Lung (tissue), 11 donors: ENCODE measurements at regions not wholly inside any gene's neighbourhood (a gene's known extent, or its start where the extent isn't known, plus 50 kb on each side); places are given as distances from the start of the nearest gene placed in this dataset.

ENCODE experiments used
- ATAC-seq: fragments of 200-7000 bp; cut with Tn5 transposase; one replicate; pipeline ENCODE4 v1.9.1; 2020; ENCODE audit warnings: moderate number of reproducible peaks; ENCODE audit not compliant: insufficient read depth, low FRiP score
- DNase-seq, 3 donors: peaks; one replicate each; pipeline ENCODE4 v3.0.0-alpha.2; 2013 to 2017
- H3K27ac ChIP-seq, 2 donors: one replicate each; pipeline ENCODE4 v1.5.1; 2013; ENCODE audit warnings: mild to moderate bottlenecking in 2 of 2, moderate library complexity in 2 of 2, control low read depth in 1 of 2, inconsistent platforms in 1 of 2, low read depth in 1 of 2, low read length in 1 of 2
- H3K27me3 ChIP-seq, 3 donors: one replicate each; pipeline ENCODE4 v1.5.1; 2013; ENCODE audit warnings: low read length in 2 of 3; ENCODE audit not compliant: control insufficient read depth in 3 of 3, insufficient read depth in 3 of 3
- H3K36me3 ChIP-seq, 4 donors: one replicate each; pipeline ENCODE4 v1.5.1; 2013; ENCODE audit warnings: low read length in 4 of 4, mild to moderate bottlenecking in 1 of 4, moderate library complexity in 1 of 4; ENCODE audit not compliant: control insufficient read depth in 4 of 4, insufficient read depth in 4 of 4
- H3K4me1 ChIP-seq, 5 donors: one replicate each; pipeline ENCODE4 v1.5.1; 2013; ENCODE audit warnings: low read length in 5 of 5, mild to moderate bottlenecking in 2 of 5, moderate library complexity in 1 of 5; ENCODE audit not compliant: control insufficient read depth in 5 of 5, insufficient read depth in 5 of 5
- H3K4me3 ChIP-seq: one replicate; pipeline ENCODE4 v1.5.1; 2013; ENCODE audit warnings: mild to moderate bottlenecking, control low read depth, moderate library complexity
- H3K9ac ChIP-seq, 2 donors: one replicate each; pipeline ENCODE4 v1.5.1; 2013; ENCODE audit warnings: low read length in 2 of 2, control low read depth in 1 of 2; ENCODE audit not compliant: insufficient read depth in 1 of 2
- H3K9me3 ChIP-seq, 4 donors: one replicate each; pipeline ENCODE4 v1.5.1; 2013; ENCODE audit warnings: low read length in 3 of 4, mild to moderate bottlenecking in 1 of 4, moderate library complexity in 1 of 4; ENCODE audit not compliant: control insufficient read depth in 4 of 4, insufficient read depth in 3 of 4
- CTCF ChIP-seq: IDR thresholded peaks from 2 replicates; pipeline ENCODE4 v1.5.1; 2012; ENCODE audit warnings: mild to moderate bottlenecking; ENCODE audit errors: control extremely low read depth, extremely low read depth
- WGBS, 2 donors: extraction: QIAGEN DNeasy Blood & Tissue Kit; methylation state at CpG; one replicate each; pipeline ENCODE4 v1.1.7; 2013; 5-methylcytosine and 5-hydroxymethylcytosine counted together
- donor health status: control.
- donor health status: control.
- donor health status: Bipolar disorder and iron deficiency.
- donor health status: healthy.
- donor health status: DM: yes; HTN: yes; CAD: no.

DNA sequence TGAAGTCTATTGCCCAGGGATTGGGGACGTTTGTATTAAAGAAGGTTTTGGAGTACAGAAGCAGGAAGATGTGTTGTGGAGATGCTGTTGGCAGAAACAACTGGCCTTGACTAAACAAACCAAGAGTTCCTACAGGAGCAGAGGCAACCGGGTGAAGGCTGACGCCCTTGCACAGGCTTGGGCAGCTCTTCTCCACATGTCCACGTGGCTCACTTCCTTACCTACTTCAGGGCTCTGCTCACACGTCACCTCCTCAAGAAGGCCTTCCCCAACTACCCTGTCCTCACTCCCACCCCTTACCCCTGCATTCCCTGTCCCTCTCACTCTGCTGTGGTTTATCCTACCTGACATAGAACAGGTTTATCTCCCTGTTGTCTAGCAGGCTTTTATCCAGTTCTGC, 59.9 kb upstream of the JAZF1 start:
- Histone ChIP-seq H3K36me3 (no peaks in the 10 kb centered on the region), H3K9me3 (no peaks in the 10 kb centered on the region), H3K4me1 (peaks cover 0 to 4% (median 0%) of the 10 kb centered on the region in 5 donors), H3K27ac (no peak overlapping the region), H3K27me3 (no peaks in the 10 kb centered on the region), H3K9ac (no peak overlapping the region), H3K4me3 (no peak overlapping the region)
- ATAC-seq, result no peak
- 49 to 79% methylated on average over 5 of the region's 5 CpGs for WGBS, 2 donors
- TF ChIP-seq CTCF, result no peak
- DNase-seq, result no peak

DNA sequence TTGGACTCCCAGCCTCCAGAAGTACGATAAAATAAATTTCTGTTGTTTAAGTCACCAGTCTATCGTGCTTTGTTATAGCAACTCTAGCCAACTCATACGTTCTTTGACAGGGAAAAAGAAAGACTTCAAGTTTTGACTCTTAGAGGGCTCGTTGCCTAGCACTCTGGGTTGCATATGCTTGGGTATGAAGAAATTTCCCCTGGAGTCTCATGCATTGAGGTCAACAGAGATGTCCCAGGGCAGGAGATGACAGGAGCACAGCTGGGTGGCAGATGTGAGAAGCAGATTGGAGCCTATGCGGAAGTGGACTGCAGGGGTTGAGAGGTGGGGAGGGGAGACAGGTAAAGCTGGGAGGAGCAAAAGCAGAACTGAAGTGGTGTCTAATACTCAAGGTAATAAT, 63.3 kb upstream of the JAZF1 start:
- H3K9me3 ChIP-seq, result no peaks in the 10 kb centered on the region
- no peak overlapping the region for H3K9ac ChIP-seq
- TF ChIP-seq CTCF, result no peak
- peaks cover 0 to 4% (median 0%) of the 10 kb centered on the region in 5 donors for H3K4me1 ChIP-seq
- 78 to 94% methylated on average over 5 of the region's 5 CpGs for WGBS, 2 donors
- DNase-seq, result no peak
- H3K27ac ChIP-seq, result no peak overlapping the region
- no peaks in the 10 kb centered on the region for H3K27me3 ChIP-seq
- H3K36me3 ChIP-seq, result no peaks in the 10 kb centered on the region
- no peak for ATAC-seq
- H3K4me3 ChIP-seq, result no peak overlapping the region

DNA sequence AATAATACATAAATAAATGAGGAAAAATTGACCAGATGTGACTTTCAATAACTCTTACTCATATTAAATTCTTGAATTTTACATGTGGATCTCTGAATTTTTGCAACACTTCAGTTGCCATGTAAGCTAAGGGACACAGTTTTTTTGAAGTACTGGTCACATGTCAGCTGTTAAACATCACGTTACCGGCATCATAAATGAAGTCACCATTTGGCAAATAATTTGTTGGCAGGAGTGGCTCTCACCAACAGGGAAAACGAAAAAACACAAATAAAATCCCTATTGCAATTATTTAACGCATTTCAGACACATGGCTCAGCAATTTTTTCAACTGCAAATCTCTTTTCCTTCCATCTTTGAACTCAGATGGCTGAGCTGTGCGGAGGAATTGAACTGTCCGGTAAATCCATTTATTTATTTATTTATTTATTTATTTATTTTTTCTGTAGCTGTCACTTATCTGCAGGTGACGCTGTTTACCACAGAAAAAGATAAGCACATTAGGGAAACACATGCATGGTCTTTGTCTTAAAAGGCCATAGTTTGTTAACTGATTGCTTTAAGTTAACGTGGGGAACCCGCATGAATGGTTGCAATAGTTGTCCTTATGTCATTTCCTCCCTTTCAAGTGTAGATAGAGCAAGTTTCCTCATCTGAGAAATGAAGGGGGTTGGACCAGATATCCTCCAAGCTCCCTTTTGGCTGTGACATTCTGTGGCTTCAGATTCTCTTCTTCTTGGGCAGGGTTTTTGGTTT, 64.7 kb upstream of the JAZF1 start:
- DNase-seq, result no peak
- Histone ChIP-seq H3K9ac (no peak overlapping the region), H3K9me3 (no peaks in the 10 kb centered on the region), H3K27me3 (no peaks in the 10 kb centered on the region), H3K4me3 (no peak overlapping the region), H3K27ac (no peak overlapping the region), H3K36me3 (no peaks in the 10 kb centered on the region), H3K4me1 (peaks cover 0 to 4% (median 0%) of the 10 kb centered on the region in 5 donors)
- no peak for ATAC-seq
- WGBS, 2 donors, result 68 to 77% methylated on average over 9 of the region's 9 CpGs
- TF ChIP-seq CTCF, result no peak
